OCI-LY3 (cell line): ENCODE measurements at regions not wholly inside any gene's neighbourhood (a gene's known extent, or its start where the extent isn't known, plus 50 kb on each side); places are given as distances from the start of the nearest gene placed in this dataset.

ENCODE experiments used
- H2AFZ ChIP-seq: fragments of 200-600, 300-600 bp; shearing (Covaris generic); 2 replicates; pipeline ENCODE4 v1.6.0; 2014; ENCODE audit warnings: antibody characterized with exemption, low read depth, low read length
- H3K27ac ChIP-seq: fragments of 200-600, 300-600 bp; sonication (generic); 2 replicates; pipeline ENCODE4 v1.5.1; 2014; ENCODE audit warnings: mild to moderate bottlenecking, low read length, moderate library complexity, mixed read lengths
- H3K27me3 ChIP-seq: fragments of 200-600, 300-600 bp; sonication (generic); 2 replicates; pipeline ENCODE4 v1.6.1; 2014; ENCODE audit warnings: low read depth, low read length, mixed read lengths
- H3K36me3 ChIP-seq: fragments of 200-600, 300-600 bp; sonication (generic); replicated peaks from 2 replicates; pipeline ENCODE3; 2014; ENCODE audit warnings: low read depth, low read length, mixed read lengths
- H3K4me1 ChIP-seq: fragments of 300-600, 200-600 bp; sonication (generic); 2 replicates; pipeline ENCODE4 v1.6.1; 2014; ENCODE audit warnings: low read length, mixed read lengths
- H3K4me2 ChIP-seq: fragments of 200-600, 300-600 bp; sonication (generic); 2 replicates; pipeline ENCODE4 v1.6.1; 2014; ENCODE audit warnings: low read length, mixed read lengths
- H3K4me3 ChIP-seq: fragments of 300-600, 200-600 bp; sonication (generic); 2 replicates; pipeline ENCODE4 v1.5.1; 2014; ENCODE audit warnings: antibody characterized with exemption, mild to moderate bottlenecking, low read length, moderate library complexity
- H3K79me2 ChIP-seq: fragments of 300-600, 200-600 bp; shearing (Covaris generic); 2 replicates; pipeline ENCODE4 v1.6.1; 2014; ENCODE audit warnings: mild to moderate bottlenecking, low read length, mixed read lengths
- H3K9ac ChIP-seq: fragments of 300-600, 200-600 bp; shearing (Covaris generic); 2 replicates; pipeline ENCODE4 v1.6.0; 2014; ENCODE audit warnings: mild to moderate bottlenecking, low read length, moderate library complexity
- H3K9me3 ChIP-seq: fragments of 200-600, 300-600 bp; shearing (Covaris generic); 2 replicates; pipeline ENCODE4 v1.6.1; 2014; ENCODE audit warnings: low read length, mixed read lengths; ENCODE audit not compliant: insufficient read depth
- H4K20me1 ChIP-seq: fragments of 200-600, 300-600 bp; sonication (generic); 2 replicates; pipeline ENCODE4 v1.6.1; 2016; ENCODE audit warnings: low read length, mixed read lengths; ENCODE audit not compliant: insufficient read depth
- EZH2phosphoT487 ChIP-seq: fragments of 200-600 bp; shearing (Covaris generic); IDR thresholded peaks from 2 replicates; pipeline ENCODE4 v1.6.1; 2018; ENCODE audit warnings: antibody characterized with exemption, mixed run types, low read depth
- TF ChIP-seq, protein P1 (sequence below): fragments of 200-600, 300-600 bp; sonication (generic); IDR thresholded peaks from 2 replicates; pipeline ENCODE4 v1.5.1; 2014; ENCODE audit warnings: antibody characterized with exemption, low read length, low read depth

- H2AFZ ChIP-seq: no peak overlapping the region
- H3K4me2 ChIP-seq: no peak overlapping the region
- TF ChIP-seq EZH2phosphoT487: no peak
- TF ChIP-seq, protein P1, sequence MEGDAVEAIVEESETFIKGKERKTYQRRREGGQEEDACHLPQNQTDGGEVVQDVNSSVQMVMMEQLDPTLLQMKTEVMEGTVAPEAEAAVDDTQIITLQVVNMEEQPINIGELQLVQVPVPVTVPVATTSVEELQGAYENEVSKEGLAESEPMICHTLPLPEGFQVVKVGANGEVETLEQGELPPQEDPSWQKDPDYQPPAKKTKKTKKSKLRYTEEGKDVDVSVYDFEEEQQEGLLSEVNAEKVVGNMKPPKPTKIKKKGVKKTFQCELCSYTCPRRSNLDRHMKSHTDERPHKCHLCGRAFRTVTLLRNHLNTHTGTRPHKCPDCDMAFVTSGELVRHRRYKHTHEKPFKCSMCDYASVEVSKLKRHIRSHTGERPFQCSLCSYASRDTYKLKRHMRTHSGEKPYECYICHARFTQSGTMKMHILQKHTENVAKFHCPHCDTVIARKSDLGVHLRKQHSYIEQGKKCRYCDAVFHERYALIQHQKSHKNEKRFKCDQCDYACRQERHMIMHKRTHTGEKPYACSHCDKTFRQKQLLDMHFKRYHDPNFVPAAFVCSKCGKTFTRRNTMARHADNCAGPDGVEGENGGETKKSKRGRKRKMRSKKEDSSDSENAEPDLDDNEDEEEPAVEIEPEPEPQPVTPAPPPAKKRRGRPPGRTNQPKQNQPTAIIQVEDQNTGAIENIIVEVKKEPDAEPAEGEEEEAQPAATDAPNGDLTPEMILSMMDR: no peak
Observed at GRCh38 chr5:9947225-9947714, 302.4 kb downstream of the ATPSCKMT start.

DNA sequence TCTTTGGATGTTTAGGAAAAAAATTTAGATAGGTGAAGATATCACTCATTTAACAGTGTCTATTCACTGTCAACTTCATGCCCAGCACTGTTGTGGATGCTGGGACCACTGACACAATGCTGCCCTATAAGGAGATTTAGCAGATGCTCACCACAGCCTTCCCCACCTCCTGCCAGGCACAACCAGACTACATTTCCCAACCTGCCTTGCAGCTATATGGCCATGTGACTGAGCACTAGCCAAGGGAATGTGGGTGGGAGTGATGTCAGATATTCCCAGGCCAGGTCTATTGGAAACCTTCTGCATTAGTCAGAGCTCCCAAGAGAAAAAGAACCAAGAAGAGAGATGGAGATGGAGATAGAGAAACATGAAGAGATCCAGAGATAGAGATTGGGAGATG, 302.6 kb upstream of the TAS2R1 start:
- H3K4me3 ChIP-seq: no peak overlapping the region
- no peaks in the 10 kb centered on the region for H3K36me3 ChIP-seq
- H4K20me1 ChIP-seq: no peaks in the 10 kb centered on the region
- no peaks in the 10 kb centered on the region for H3K27me3 ChIP-seq
- H3K79me2 ChIP-seq: no peaks in the 10 kb centered on the region
- H2AFZ ChIP-seq: no peak overlapping the region
- no peak overlapping the region for H3K4me2 ChIP-seq
- H3K9me3 ChIP-seq: no peaks in the 10 kb centered on the region
- no peak overlapping the region for H3K27ac ChIP-seq
- TF ChIP-seq, protein P1: no peak
- no peak for TF ChIP-seq EZH2phosphoT487
- no peak overlapping the region for H3K9ac ChIP-seq
- no peaks in the 10 kb centered on the region for H3K4me1 ChIP-seq

More at GRCh38 chr5:9947225-9947714, 302.4 kb downstream of the ATPSCKMT start:
- H3K79me2 ChIP-seq: no peaks in the 10 kb centered on the region
- H3K27ac ChIP-seq: no peak overlapping the region
- no peaks in the 10 kb centered on the region for H4K20me1 ChIP-seq
- no peak overlapping the region for H3K9ac ChIP-seq
- peaks cover 44% of the 10 kb centered on the region for H3K4me1 ChIP-seq
- no peaks in the 10 kb centered on the region for H3K27me3 ChIP-seq
- no peak overlapping the region for H3K4me3 ChIP-seq
- no peaks in the 10 kb centered on the region for H3K9me3 ChIP-seq
- H3K36me3 ChIP-seq: peaks cover 10% of the 10 kb centered on the region

GRCh38 chr5:9930156-9930555, 300.0 kb upstream of the TAS2R1 start:
- Histone ChIP-seq H3K4me2 (no peak overlapping the region), H3K4me3 (no peak overlapping the region), H3K79me2 (no peaks in the 10 kb centered on the region), H3K36me3 (no peaks in the 10 kb centered on the region), H3K27ac (no peak overlapping the region), H3K9me3 (no peaks in the 10 kb centered on the region), H3K27me3 (no peaks in the 10 kb centered on the region), H2AFZ (no peak overlapping the region), H4K20me1 (no peaks in the 10 kb centered on the region), H3K4me1 (no peaks in the 10 kb centered on the region), H3K9ac (no peak overlapping the region)
- no peak for TF ChIP-seq EZH2phosphoT487
- TF ChIP-seq, protein P1: no peak

- H3K4me2 ChIP-seq: no peak overlapping the region
- no peaks in the 10 kb centered on the region for H3K79me2 ChIP-seq
- no peak overlapping the region for H3K27ac ChIP-seq
- H3K36me3 ChIP-seq: no peaks in the 10 kb centered on the region
- no peak overlapping the region for H2AFZ ChIP-seq
- no peak overlapping the region for H3K4me3 ChIP-seq
- TF ChIP-seq, protein P1: no peak
- TF ChIP-seq EZH2phosphoT487: no peak
- no peaks in the 10 kb centered on the region for H3K27me3 ChIP-seq
- H3K4me1 ChIP-seq: peaks cover 11% of the 10 kb centered on the region
- H3K9ac ChIP-seq: no peak overlapping the region
- peaks cover 3% of the 10 kb centered on the region; the same call in 1 of the 2 replicates for H3K9me3 ChIP-seq
- H4K20me1 ChIP-seq: no peaks in the 10 kb centered on the region
Observed at GRCh38 chr5:9928326-9928725, 298.2 kb upstream of the TAS2R1 start.
